GM23338 (cell line): ENCODE measurements at regions not wholly inside any gene's neighbourhood (a gene's known extent, or its start where the extent isn't known, plus 50 kb on each side); places are given as distances from the start of the nearest gene placed in this dataset.

Source experiments
- CREB1 ChIP-seq: fragments of 250-450 bp; sonication (Bioruptor Pico); IDR thresholded peaks from 2 replicates; pipeline ENCODE4 v1.5.0; 2020; ENCODE audit warnings: low read depth, mild to moderate bottlenecking, moderate library complexity
- EZH2 ChIP-seq: fragments of 200-600 bp; sonication (generic); IDR thresholded peaks from one replicate; pipeline ENCODE4 v1.8.0; 2017; ENCODE audit warnings: antibody characterized with exemption, mild to moderate bottlenecking, low read depth; ENCODE audit not compliant: unreplicated experiment
- EZH2phosphoT487 ChIP-seq: fragments of 200-600 bp; sonication (generic); IDR thresholded peaks from one replicate; pipeline ENCODE4 v1.8.1; 2018; ENCODE audit warnings: antibody characterized with exemption; ENCODE audit not compliant: unreplicated experiment
- JUNB ChIP-seq: IDR thresholded peaks from one replicate; pipeline ENCODE4 v1.6.1; 2016; ENCODE audit warnings: antibody characterized with exemption; ENCODE audit not compliant: unreplicated experiment
- POLR2AphosphoS5 ChIP-seq: IDR thresholded peaks from 2 replicates; pipeline ENCODE4 v1.6.1; 2016; ENCODE audit warnings: antibody characterized with exemption, low read depth
- TF ChIP-seq, protein P1 (sequence below): IDR thresholded peaks from one replicate; pipeline ENCODE4 v1.6.1; 2018; ENCODE audit warnings: antibody characterized with exemption; ENCODE audit not compliant: unreplicated experiment
- TF ChIP-seq, protein P2 (sequence below), 2 experiments: fragments of 200-600 bp in 1 of 2; sonication (generic) in 1 of 2; conservative IDR thresholded peaks; 2 replicates each; pipeline versions ENCODE4 v1.5.1 to v1.6.1; 2016 to 2017; ENCODE audit warnings: antibody characterized with exemption in 2 of 2, low read depth in 2 of 2, mild to moderate bottlenecking in 2 of 2, moderate library complexity in 1 of 2

DNA sequence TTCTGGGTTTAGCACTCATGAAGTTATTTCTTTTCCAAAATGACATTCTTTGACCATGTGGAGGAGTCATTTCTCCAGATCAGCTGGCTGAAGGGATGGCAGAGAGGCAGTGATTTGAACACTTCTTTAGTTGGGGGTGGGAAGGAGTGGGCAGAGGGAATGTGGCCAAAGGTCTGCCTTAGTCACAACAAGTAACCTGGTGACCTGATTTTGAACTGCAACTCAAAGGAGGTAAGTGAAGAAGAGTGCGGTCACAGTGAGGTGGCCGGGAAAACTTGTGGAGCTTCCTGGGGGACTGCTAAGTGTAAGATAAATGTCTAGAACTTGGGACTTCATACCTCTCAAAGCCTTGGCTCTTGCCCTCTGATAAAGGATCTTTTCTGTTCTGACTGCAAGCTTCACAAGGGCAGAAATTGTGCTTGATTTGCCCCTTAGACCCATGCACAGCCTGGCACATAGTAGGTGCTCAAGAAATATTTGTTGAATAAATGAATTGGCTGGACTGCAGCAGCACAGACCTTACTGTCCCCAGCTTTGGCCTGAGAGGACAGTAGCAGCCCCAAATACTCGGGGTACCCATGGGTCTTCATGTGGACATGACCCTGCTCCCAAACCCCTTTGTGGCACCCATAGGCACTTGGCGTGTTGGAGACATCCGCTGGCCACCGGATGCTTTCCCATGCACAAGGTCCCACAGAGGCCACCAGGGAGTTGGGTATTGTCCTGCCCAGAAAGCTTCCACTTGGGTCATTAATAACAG is 99.0 kb upstream of the ALX4 start:
- TF ChIP-seq, protein P1, sequence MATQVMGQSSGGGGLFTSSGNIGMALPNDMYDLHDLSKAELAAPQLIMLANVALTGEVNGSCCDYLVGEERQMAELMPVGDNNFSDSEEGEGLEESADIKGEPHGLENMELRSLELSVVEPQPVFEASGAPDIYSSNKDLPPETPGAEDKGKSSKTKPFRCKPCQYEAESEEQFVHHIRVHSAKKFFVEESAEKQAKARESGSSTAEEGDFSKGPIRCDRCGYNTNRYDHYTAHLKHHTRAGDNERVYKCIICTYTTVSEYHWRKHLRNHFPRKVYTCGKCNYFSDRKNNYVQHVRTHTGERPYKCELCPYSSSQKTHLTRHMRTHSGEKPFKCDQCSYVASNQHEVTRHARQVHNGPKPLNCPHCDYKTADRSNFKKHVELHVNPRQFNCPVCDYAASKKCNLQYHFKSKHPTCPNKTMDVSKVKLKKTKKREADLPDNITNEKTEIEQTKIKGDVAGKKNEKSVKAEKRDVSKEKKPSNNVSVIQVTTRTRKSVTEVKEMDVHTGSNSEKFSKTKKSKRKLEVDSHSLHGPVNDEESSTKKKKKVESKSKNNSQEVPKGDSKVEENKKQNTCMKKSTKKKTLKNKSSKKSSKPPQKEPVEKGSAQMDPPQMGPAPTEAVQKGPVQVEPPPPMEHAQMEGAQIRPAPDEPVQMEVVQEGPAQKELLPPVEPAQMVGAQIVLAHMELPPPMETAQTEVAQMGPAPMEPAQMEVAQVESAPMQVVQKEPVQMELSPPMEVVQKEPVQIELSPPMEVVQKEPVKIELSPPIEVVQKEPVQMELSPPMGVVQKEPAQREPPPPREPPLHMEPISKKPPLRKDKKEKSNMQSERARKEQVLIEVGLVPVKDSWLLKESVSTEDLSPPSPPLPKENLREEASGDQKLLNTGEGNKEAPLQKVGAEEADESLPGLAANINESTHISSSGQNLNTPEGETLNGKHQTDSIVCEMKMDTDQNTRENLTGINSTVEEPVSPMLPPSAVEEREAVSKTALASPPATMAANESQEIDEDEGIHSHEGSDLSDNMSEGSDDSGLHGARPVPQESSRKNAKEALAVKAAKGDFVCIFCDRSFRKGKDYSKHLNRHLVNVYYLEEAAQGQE, result no peak
- TF ChIP-seq, protein P2, sequence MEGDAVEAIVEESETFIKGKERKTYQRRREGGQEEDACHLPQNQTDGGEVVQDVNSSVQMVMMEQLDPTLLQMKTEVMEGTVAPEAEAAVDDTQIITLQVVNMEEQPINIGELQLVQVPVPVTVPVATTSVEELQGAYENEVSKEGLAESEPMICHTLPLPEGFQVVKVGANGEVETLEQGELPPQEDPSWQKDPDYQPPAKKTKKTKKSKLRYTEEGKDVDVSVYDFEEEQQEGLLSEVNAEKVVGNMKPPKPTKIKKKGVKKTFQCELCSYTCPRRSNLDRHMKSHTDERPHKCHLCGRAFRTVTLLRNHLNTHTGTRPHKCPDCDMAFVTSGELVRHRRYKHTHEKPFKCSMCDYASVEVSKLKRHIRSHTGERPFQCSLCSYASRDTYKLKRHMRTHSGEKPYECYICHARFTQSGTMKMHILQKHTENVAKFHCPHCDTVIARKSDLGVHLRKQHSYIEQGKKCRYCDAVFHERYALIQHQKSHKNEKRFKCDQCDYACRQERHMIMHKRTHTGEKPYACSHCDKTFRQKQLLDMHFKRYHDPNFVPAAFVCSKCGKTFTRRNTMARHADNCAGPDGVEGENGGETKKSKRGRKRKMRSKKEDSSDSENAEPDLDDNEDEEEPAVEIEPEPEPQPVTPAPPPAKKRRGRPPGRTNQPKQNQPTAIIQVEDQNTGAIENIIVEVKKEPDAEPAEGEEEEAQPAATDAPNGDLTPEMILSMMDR (conservative IDR thresholded peaks at IDR 0.05; ENCODE audit: low read depth in 2 of 2), result no peak
- no peak for TF ChIP-seq CREB1 (CRISPR knock-in tag)
- TF ChIP-seq POLR2AphosphoS5, result no peak
- no peak for TF ChIP-seq EZH2
- TF ChIP-seq JUNB, result no peak
- no peak for TF ChIP-seq EZH2phosphoT487
